GM18868 (cell line): ENCODE measurements at regions not wholly inside any gene's neighbourhood (a gene's known extent, or its start where the extent isn't known, plus 50 kb on each side); places are given as distances from the start of the nearest gene placed in this dataset.
"Not testable (repeated sequence)": the region's sequence is repeated elsewhere in the genome, so short reads cannot be mapped to it uniquely, and the experiment has no call there.

Experiments used
- ATAC-seq: cut with Tn5 transposase; IDR thresholded peaks from one replicate; pipeline ENCODE4 v1.9.1; 2021; ENCODE audit warnings: mild to moderate bottlenecking, moderate library complexity; ENCODE audit not compliant: unreplicated experiment

DNA sequence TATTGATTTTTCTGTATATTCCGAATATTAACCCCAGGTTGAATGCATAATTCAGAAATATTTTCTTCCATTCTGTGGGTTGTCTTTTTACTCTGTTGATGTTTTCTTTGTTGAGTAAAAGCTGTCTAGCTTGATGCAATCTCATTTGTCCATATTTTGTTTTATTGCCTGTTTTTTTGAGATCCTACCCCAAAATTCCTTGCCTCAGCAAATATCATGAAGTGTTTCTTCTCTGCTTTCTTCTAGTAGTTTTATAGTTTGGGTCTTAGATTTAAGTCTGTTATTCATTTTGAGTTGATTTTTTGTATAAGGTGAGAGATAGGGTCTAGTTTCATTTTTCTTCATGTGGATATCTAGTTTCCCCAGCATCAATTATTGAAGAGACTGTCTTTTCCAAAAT, 467.9 kb upstream of the GCFC2 start:
- ATAC-seq, result no peak

DNA sequence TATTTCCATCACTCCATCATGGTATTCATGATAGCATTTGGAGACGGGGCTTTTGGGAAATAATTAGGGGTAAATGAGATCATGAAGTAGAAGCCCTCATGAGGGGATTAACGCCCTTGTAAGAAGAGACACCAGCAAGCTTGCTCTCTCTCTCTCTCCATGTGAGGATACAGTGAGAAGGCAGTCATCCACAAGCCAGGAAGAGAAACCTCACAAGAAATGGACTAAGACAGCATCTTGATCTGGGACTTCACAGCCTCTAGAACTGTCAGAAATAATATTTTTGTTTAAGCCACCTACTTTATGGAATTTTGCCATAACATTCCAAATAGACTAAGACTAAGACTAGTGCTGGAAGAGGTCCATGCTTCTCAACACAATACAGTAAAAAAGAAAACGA, 464.6 kb upstream of the GCFC2 start:
- ATAC-seq, result no peak

DNA sequence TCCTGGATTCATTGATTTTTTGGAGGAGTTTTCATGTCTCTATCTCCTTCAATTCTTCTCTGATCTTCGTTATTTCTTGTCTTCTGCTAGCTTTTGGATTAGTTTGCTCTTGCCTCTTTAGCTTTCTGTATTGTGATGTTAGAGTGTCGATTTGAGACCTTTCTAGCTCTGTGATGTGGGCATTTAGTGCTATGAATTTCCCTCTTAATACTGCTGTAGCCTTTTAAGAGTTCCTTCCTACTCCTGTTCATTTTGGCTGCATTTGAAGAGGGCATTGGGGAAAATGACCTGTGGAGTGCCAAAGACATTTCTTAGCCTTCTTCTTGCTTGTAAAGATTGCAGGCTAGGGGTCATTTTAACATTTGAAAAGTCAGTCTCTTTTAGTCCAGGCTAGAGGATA, 463.8 kb upstream of the GCFC2 start:
- no peak for ATAC-seq

DNA sequence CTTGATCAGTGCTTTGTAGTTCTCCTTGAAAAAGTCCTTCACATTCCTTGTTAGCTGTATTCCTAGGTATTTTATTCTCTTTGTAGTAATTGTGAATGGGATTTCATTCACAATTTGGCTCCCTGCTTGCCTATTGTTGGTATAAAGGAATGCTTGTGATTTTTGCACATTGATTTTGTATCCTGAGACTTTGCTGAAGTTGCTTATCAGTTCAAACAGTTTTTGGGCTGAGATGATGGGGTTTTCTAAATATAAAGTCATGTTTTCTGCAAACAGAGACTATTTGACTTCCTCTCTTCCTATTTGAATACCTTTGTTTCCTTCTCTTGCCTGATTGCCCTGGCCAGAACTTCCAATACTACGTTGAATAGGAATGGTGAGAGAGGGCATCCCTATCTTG, 462.5 kb upstream of the GCFC2 start:
- ATAC-seq, result not testable (repeated sequence)

DNA sequence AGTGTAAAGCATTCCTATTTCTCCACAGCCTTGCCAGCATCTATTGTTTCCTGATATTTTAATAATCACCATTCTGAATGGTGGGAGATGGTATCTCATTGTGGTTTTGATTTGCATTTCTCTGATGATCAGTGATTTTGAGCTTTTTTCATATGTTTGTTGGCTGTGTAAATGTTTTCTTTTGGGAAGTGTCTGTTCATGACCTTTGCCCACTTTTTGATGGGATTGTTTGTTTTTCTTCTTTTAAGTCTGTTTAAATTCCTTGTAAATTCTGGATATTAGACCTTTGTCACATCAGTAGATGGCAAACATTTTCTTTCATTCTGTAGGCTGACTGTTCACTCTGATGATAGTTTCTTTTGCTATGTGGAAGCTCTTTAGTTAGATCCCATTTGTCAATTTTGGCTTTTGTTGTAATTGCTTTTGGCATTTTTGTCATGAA, 461.5 kb upstream of the GCFC2 start:
- not testable (repeated sequence) for ATAC-seq

DNA sequence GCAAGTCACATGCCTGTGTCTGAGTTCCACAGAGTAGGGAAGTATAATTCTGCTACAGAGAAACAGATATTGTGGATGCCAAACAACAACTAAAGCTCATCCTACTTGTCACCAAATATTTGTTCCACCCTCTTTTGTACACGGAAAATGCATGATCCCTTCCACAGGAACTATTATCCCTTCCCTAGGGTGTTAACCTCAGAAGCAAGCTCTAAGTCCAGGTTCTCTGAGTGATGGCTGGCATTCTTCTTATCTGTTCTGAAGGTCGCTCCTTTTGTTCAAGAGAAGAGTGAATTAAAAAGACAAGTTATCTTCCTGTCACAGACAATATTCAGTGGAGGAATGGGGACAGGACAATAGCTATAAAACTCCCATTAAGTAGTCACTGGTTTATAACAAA, 460.1 kb upstream of the GCFC2 start:
- no peak for ATAC-seq

DNA sequence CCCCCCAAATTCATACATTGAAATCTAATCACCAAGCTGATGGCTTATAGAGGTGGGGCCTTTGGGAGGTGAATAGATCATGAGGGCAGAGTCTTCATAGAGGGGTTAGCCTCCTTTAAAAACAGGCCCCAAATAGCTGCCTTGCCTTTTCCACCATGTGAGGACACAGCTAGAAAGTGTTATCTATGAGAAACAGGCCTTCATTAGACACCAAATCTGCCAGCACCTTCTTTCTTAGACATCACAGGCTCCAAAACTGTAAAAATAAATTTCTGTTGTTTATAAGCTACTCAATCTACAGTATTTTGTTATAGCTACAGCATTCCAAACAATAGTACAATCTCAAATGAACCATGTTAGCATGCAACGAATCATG, 459.3 kb upstream of the GCFC2 start:
- ATAC-seq, result no peak

DNA sequence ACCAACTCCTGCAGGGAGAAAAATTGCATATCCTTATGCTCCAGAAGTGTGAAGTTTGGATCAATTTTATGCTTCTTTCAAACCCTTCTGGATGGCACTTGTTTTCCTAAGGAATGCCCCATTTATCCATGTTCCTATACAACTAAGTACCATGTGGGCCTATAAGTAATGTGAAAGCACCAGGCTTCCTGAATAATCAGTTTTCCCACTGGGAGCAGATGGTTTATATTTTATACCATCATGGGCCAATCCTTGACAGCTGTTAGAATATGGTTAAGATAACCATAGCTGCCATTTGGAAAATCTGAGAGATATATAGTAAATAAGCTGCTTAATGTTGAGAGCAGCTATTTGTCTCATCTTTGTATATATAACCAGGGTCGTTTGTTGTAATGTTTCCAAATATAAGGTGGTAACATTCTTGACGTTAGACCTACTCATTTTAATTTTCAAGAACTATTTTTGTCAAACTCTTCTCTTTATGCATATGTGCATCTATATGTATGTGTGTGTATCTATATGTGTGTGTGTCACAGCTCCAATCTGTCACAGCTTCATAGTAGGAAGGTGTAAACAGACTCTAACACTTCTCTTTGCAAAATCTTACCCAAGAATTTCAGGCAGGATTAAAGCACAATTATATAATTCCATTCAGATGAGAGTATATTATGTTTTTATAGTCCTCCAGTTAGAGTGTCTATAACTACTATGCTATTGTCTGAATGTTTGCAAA, 458.7 kb upstream of the GCFC2 start:
- ATAC-seq, result no peak

DNA sequence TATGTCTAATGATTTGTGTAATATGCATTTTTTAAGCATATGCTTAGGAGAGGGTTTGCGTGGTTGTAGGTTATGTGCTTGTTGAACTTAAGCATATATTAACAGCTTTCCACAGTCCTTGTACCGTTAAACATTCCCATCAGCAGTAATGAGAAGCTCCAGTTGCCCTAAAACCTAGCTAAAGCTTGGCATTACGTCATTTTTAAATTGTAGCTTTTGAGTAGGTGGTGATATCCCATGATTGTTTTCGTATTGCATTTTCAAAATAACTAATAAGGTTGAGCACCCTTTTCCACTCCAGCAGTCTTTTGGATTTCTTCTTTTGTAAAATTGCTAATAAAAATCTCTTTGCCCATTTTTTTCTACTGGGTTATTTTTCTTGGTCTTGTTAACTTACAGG, 453.1 kb upstream of the GCFC2 start:
- ATAC-seq, result no peak

DNA sequence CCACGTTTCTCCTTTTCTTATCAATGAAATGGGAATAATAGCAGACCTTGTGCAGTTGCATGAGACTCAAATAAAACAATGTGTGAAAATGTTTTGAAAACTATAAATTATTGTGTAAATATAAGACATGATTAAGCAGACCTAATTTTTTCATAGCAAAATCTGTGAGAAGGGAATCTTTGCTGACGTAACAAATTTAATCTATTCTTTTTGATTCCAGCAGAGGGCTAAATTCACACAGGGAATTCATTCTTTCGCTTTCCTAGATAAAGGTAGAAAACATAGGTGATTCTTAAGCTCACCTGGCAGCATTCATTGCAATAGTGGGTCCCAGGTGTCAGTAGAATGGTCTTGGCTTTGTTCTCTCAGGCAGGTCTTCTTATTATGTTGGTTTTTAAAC, 450.0 kb upstream of the GCFC2 start:
- no peak for ATAC-seq

DNA sequence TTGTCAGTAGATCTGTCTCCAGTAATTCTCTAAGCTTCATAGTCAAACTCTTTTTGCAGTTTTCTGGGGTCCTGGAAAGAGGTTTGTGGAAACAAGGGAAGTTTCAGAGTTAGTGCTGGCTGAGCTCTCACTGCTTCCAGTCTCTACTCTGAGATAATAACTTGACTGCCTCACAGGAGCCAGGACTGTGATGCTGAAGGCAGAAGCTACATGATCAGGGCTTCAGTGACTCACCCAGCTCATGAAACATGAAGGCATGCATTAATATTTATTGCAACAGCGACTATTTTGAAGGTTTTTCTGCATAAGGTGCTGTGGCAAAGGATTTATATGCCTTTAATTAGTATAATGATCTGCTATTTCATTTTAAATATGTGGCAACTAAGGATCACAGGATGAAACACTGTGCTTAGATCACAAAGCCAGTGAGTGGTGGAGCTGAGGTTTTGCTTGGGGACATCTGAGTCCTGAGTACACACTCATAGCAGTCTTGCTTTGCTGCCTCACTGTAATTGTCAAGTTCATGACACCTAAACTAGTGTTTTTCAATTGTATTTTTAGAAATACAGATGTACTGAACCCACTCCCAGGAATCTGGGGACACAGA, 448.4 kb upstream of the GCFC2 start:
- no peak for ATAC-seq

DNA sequence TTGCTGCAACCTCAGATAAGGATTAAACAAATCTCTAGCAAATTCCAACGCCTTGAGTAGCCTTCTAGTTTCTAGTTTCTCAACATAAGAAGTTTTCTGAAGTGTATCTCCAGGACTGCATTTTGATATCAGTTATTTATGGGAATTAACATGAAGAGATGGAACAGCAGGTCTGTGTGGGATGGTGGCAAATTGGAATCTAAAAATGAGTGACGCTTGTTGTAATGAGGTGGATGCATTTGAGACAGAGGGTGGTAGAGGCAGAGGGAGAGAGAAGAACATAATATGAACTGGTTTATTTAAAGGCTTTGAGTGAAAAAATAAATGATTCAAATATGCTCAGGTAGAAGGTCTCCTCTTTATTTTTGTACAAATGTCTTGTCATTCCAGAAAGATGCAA, 446.8 kb upstream of the GCFC2 start:
- ATAC-seq, result no peak

DNA sequence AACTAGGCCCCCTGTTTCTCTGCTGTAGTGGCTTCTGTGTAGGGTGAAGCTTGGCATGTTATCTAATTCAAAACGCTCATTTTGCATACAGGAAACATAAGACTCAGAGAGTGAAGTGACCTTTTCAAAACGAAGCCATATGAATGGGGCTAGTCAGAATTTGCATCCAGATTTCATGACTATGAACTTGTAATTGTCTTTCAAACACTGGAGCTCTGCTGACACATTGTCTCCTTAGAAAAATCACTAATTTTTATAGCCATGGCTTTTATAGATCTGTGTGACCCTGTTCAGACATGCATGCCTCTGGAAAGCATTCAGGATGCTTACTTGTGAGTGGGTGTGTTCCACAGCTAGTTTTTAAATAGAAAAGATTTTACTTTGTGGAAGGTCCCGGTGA, 444.3 kb upstream of the GCFC2 start:
- ATAC-seq, result no peak

DNA sequence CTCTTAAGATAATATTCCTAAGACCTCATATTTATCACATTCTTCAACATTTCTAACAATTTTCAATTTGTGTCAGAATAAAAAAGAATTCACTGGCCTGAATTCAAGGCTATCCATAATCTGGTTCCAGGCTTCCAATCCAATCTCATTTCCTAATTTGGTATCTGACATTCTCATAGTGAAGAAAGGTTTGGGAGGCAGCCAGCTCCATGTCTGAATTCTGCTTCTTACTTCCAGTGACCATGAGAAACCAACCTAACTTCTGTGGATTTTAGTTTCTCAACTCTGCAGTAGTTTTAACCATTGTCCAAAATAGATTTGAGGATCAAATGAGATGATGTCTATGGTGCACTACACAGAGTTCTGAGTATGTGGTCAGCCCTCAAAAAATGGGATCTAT, 439.1 kb upstream of the GCFC2 start:
- ATAC-seq, result no peak

DNA sequence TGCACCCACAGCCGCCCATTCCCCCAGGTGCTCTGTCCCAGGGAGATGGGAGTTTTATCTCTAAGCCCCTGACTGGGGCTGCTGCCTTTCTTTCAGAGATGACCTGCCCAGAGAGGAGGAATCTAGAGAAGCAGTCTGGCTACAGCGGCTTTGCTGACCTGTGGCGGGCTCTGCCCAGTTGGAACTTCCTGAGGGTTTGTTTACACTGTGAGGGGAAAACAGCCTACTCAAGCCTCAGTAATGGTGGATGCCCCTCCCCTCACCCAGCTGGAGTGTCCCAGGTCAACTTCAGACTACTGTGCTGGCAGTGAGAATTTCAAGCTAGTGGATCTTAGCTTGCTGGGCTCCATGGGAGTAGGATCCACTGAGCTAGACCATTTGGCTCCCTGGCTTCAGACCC, 428.6 kb upstream of the GCFC2 start:
- not testable (repeated sequence) for ATAC-seq

DNA sequence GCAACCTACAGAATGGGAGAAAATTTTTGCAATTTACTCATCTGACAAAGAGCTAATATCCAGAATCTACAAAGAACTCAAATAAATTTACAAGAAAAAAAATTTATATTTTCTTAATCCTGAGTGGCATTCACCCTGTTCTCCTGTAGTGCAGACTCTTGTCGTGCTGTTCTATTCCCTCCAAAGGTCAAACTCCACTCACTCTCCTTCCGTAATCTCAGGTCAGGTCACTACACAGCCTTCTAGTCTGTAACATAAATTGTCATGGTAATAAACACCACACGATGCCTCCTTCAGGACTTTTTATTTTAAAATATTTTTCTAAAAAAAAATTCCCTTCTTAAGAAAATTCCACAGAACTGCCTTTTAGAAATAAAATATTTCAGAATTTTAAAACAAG, 417.9 kb upstream of the GCFC2 start:
- no peak for ATAC-seq

DNA sequence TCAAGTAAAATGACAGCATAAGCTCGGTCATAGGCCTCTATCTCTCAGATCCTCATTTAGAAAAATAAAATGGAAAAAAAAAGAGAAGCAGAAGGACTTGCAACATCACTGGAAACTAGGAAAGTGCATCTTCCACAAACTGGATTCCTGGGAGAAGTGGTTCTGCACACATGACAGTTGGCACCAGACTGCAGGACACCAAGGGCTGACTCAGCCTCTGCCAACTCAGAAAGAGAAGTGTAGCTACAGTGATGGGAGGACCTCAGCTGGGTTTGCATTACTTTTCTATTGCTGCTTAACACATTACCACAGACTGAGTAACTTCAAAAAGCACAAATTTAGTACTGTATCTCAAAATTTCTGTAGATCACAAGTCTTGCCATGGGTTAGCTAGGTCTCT, 409.5 kb upstream of the GCFC2 start:
- ATAC-seq, result no peak

DNA sequence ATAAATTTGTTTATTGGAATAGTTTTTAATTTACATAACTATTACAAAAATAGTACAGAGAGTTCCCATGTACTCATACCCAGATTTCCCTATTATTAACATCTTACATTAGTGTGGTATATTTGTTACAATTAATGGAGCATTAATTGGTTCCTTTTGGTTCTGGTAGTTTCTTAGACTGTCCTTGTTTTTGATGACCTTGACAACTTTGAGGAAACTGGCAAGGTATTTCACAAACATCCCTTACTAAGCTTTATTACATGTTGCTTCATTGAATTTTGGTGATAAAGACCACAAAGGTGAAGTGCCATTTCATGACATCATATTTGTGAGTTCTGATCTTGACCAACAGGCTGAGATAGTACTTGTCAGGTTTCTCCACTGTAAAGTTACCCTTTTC, 379.0 kb upstream of the GCFC2 start:
- ATAC-seq, result no peak

DNA sequence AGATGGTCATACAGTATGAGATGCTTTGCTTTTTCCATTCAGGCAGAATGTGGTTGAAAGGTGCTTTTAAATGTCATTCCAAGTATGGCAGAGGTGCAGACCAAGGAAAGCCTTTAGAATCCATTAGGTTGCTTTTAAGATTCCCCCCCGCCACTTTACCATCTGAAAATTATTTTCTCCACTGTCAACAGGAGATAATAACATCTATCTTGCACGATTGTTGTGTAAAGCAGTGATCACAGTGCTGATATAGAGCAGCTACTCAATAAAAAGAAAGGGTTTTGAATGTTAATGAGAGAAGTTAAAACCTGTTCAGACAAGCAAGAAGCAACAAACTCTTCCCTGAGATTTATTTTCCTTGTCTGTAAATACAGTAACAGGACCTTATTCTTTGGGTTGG, 372.5 kb upstream of the GCFC2 start:
- no peak for ATAC-seq

DNA sequence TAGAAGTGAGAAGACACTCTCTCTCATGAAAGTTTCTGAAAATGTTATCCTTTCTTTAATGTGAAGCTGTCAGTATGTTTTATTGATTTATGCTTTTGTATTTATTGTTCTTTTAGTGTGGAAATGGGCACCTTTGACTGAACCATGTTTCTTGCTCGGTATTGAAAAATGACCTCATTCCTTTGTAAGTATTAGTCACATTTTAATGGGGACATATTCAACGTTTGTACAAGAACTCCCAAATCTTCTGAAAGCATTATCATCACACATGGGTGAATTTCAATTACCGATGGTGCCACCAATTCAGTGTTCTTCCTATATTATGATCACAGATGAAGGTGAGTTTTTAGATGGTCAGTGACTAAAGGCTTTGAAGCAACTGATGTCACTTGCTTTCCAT, 371.8 kb upstream of the GCFC2 start:
- ATAC-seq, result no peak

DNA sequence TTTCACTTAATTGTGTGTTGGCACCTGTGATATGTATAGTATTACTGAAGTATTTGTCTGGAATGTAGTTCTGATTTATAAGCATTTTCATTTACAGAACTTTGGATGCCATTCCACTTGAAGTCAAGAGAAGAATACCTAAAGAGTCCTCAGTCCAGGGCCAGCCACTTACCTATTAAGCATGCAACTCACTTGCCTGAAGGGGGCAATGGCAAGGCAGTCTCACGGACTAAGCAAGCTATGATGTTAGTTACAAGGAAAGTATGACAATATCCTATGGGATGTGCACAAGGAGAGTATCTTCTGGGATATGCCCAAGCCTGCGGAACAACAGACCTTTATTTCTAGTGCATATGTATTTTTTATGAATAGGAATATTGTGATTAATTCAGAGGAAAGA, 369.4 kb upstream of the GCFC2 start:
- no peak for ATAC-seq

DNA sequence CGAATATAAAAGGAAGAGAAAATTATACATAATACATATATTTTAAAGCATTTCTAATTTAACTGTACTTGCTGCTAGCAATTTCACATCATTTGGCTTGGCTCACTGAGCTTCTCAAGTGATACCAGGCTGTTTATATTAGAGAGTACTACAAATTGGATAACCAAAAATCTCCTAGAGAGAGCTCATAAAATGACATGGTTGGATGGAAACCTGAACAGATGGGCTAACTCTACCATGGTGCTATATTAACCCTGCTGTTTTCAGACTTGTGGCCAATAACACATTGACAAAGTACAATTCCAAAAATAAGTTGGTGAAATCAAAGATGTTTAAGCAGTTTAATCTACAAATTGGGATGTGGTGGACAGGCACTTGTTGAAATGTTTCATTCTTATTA, 364.4 kb upstream of the GCFC2 start:
- ATAC-seq, result no peak

DNA sequence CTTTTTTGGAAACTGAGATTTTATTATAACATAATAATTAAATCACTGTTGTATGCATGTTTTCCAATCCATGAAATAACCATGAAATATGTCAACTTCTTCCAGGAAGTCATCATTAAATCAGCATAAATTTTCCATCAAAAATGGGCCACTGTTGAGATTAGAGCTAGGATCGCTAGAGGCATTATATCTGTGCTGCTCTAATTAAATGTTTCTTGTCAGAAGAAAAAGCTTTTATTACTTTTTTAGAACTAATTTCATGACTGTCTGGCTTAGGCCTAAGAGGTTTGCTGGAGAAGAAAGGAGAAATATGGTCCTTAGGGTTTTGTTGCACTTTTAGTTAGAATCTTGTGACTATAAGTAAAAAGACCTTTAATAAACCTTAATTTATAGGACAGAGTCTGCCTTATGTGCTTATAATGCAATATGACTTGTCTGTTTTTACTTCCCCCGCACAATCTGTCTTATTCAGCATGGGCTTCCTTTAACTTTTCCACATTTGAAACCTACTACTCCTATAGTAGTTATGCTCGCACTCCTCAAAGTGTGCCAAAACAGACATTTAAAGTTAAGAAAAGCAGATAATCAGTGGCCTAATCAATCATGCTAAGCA, 363.4 kb upstream of the GCFC2 start:
- ATAC-seq, result no peak
